RWPE2 (cell line): ENCODE measurements at regions not wholly inside any gene's neighbourhood (a gene's known extent, or its start where the extent isn't known, plus 50 kb on each side); places are given as distances from the start of the nearest gene placed in this dataset.

ENCODE experiments used
- ATAC-seq: fragments of 200-7000 bp; cut with Tn5 transposase; 3 replicates; pipeline ENCODE4 v1.9.1; 2021; ENCODE audit warnings: low read depth
- DNase-seq: peaks from one replicate; pipeline ENCODE4 v3.0.0-alpha.2; 2020; ENCODE audit warnings: low spot score
- H3K27ac ChIP-seq: fragments of 450-650 bp; 2 replicates; pipeline ENCODE4 v1.5.1; 2017; ENCODE audit warnings: mild to moderate bottlenecking; ENCODE audit not compliant: poor library complexity, severe bottlenecking
- H3K27me3 ChIP-seq: fragments of 250-450 bp; sonication (Bioruptor Pico); 2 replicates; pipeline ENCODE4 v1.5.1; 2021; ENCODE audit warnings: mild to moderate bottlenecking, moderate library complexity; ENCODE audit not compliant: insufficient read depth, poor library complexity, severe bottlenecking
- H3K36me3 ChIP-seq: fragments of 250-450 bp; sonication (Bioruptor Pico); 2 replicates; pipeline ENCODE4 v1.5.1; 2020; ENCODE audit warnings: low read depth, mild to moderate bottlenecking, moderate library complexity
- H3K4me1 ChIP-seq: fragments of 250-450 bp; sonication (Bioruptor Pico); 2 replicates; pipeline ENCODE4 v1.5.1; 2021; ENCODE audit warnings: mild to moderate bottlenecking, moderate library complexity; ENCODE audit not compliant: insufficient read depth, poor library complexity, severe bottlenecking
- H3K4me3 ChIP-seq: fragments of 250-450 bp; sonication (Bioruptor Pico); 2 replicates; pipeline ENCODE4 v1.5.1; 2021; ENCODE audit warnings: mild to moderate bottlenecking, moderate library complexity; ENCODE audit not compliant: severe bottlenecking
- H3K9me3 ChIP-seq: fragments of 250-450 bp; sonication (Bioruptor Pico); 2 replicates; pipeline ENCODE4 v1.5.1; 2021; ENCODE audit warnings: mild to moderate bottlenecking, moderate library complexity; ENCODE audit not compliant: severe bottlenecking
- CTCF ChIP-seq: fragments of 450-650 bp; IDR thresholded peaks from one replicate; pipeline ENCODE4 v1.5.1; 2017; ENCODE audit warnings: mild to moderate bottlenecking, moderate library complexity; ENCODE audit not compliant: poor library complexity, severe bottlenecking

- no peak for DNase-seq
- no peak for ATAC-seq
- H3K4me1 ChIP-seq: peaks cover 5% of the 10 kb centered on the region
- H3K9me3 ChIP-seq: no peaks in the 10 kb centered on the region
- H3K27me3 ChIP-seq: no peaks in the 10 kb centered on the region
- no peak overlapping the region for H3K4me3 ChIP-seq
- H3K36me3 ChIP-seq: no peaks in the 10 kb centered on the region
- TF ChIP-seq CTCF: no peak
- no peak overlapping the region for H3K27ac ChIP-seq
Measured at GRCh38 chr2:150409196-150409595, 78.3 kb downstream of the RND3 start.

GRCh38 chr2:150404147-150404546, 83.3 kb downstream of the RND3 start:
- no peak for TF ChIP-seq CTCF
- no peaks in the 10 kb centered on the region for H3K27me3 ChIP-seq
- H3K36me3 ChIP-seq: no peaks in the 10 kb centered on the region
- no peak overlapping the region for H3K27ac ChIP-seq
- no peak overlapping the region for H3K4me3 ChIP-seq
- H3K4me1 ChIP-seq: no peaks in the 10 kb centered on the region
- ATAC-seq: no peak
- DNase-seq: no peak
- H3K9me3 ChIP-seq: no peaks in the 10 kb centered on the region

- no peaks in the 10 kb centered on the region for H3K27me3 ChIP-seq
- H3K4me3 ChIP-seq: no peak overlapping the region
- DNase-seq (no peak), ATAC-seq (no peak; the same call in 2 of the 3 replicates)
- H3K9me3 ChIP-seq: no peaks in the 10 kb centered on the region
- TF ChIP-seq CTCF: no peak
- no peaks in the 10 kb centered on the region for H3K36me3 ChIP-seq
- H3K4me1 ChIP-seq: no peaks in the 10 kb centered on the region
- H3K27ac ChIP-seq: no peak overlapping the region
Measured at GRCh38 chr2:150403457-150403856, 84.0 kb downstream of the RND3 start.

GRCh38 chr2:150402953-150403352, 84.5 kb downstream of the RND3 start:
- Histone ChIP-seq H3K9me3 (no peaks in the 10 kb centered on the region), H3K27me3 (no peaks in the 10 kb centered on the region), H3K4me1 (no peaks in the 10 kb centered on the region), H3K27ac (no peak overlapping the region), H3K4me3 (no peak overlapping the region), H3K36me3 (no peaks in the 10 kb centered on the region)
- ATAC-seq (no peak), DNase-seq (no peak)
- no peak for TF ChIP-seq CTCF

GRCh38 chr2:150400849-150401248, 86.6 kb downstream of the RND3 start:
- Histone ChIP-seq H3K4me3 (no peak overlapping the region), H3K4me1 (no peaks in the 10 kb centered on the region), H3K27me3 (no peaks in the 10 kb centered on the region), H3K9me3 (no peaks in the 10 kb centered on the region), H3K27ac (no peak overlapping the region), H3K36me3 (no peaks in the 10 kb centered on the region)
- no peak for TF ChIP-seq CTCF
- ATAC-seq (no peak), DNase-seq (no peak)
